ENCODE measurements at regions not wholly inside any gene's neighbourhood (a gene's known extent, or its start where the extent isn't known, plus 50 kb on each side); places are given as distances from the start of the nearest gene placed in this dataset.
A peak's percentile ranks its signal among the peaks of the same experiment; 100 is the strongest.

DNA sequence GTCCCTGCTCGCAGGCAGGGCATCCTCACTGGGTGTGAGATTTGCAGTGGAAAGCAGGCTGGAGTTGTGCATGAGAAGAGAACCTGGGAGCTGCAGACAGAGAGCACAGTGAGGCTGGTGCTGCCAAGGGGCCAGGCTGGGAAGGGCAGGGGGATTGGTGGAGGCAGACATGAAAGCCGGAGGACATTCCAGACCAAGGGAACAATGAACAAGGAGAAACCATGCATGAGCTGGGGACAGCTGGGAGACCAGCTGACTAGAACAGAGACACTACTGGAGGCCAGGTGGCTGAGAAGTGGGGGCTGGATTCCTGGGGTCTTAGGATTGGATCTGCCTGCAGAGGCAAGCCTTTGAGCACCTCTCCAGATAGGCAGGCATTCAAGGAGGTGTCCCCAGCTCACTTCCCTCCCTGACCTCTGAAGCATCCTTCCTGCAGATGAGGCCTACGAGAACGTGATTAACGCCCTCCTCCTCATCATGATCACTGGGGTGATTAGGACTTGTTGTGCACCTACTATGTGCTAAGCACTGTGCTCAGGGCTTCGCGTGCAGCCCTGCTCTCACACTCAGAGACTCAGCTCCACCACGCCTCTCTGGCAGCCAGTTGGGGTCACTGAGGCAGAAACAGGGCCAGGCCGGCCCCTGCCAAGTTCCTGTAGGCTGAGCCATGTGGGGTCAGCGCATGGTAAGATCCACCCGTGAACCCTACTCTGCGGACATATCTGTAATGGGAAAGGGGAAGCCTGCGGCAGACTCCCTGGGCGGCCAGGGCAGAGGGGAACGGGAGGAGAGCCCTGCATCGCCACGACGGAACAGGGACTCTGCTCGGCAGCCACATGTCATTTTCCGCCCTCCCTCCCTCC, 74.8 kb upstream of the SLC66A3 start:
- Mint-ChIP-seq H3K36me3 (ENCODE audit: insufficient read depth in 1 of 3, low read depth in 3 of 3) (no peaks in the 10 kb centered on the region), H3K27ac (peak overlapping the region in 2 of 3 experiments; percentile 19 to 57; a peak in 1 of 7 replicates), H3K4me1 (peaks cover 3 to 8% of the 10 kb centered on the region in 2 experiments; a peak in 3 of 4 replicates), H3K9me3 (peaks cover 0 to 3% of the 10 kb centered on the region in 2 experiments; a peak in 2 of 5 replicates), H3K27me3 (ENCODE audit: low read depth) (no peaks in the 10 kb centered on the region; the same call in 1 of the 2 replicates), H3K4me3 (no peak overlapping the region)
- Histone ChIP-seq H3K23ac (ENCODE audit: insufficient read length, low read depth, low read length) (no peak overlapping the region), H2AFZ (ENCODE audit: low read length) (no peak overlapping the region), H3K79me1 (ENCODE audit: insufficient read depth, low read depth, low read length, poor library complexity, severe bottlenecking) (no peaks in the 10 kb centered on the region), H3K79me2 (ENCODE audit: insufficient read depth, low read length) (no peaks in the 10 kb centered on the region), H2BK15ac (ENCODE audit: low read depth, low read length) (no peak overlapping the region), H3K9ac (ENCODE audit: extremely low read depth, insufficient read length, low read length) (no peak overlapping the region), H3T11ph (ENCODE audit: low read length) (no peak overlapping the region), H4K91ac (ENCODE audit: insufficient read length, low read depth, low read length) (no peak overlapping the region), H3K14ac (ENCODE audit: insufficient read depth, low read length) (no peak overlapping the region), H3K23me2 (ENCODE audit: insufficient read length, low read depth, low read length, poor library complexity, severe bottlenecking) (no peaks in the 10 kb centered on the region), H3K27me3 (ENCODE audit: insufficient read depth, low read length) (no peaks in the 10 kb centered on the region), H4K20me1 (ENCODE audit: control insufficient read depth, insufficient read depth, insufficient read length) (no peaks in the 10 kb centered on the region), H3K4me1 (ENCODE audit: insufficient read depth, low read length) (no peaks in the 10 kb centered on the region), H2BK20ac (ENCODE audit: low read depth, low read length, poor library complexity, severe bottlenecking) (no peak overlapping the region), H2BK5ac (ENCODE audit: insufficient read length, low read length) (no peak overlapping the region), H3K4ac (ENCODE audit: low read depth, low read length) (no peak overlapping the region), H3K4me2 (ENCODE audit: insufficient read depth, insufficient read length, low read length) (no peak overlapping the region), H2BK12ac (ENCODE audit: insufficient read length, low read depth, low read length) (no peak overlapping the region), H4K8ac (replicated peaks; ENCODE audit: insufficient read length, low read depth, low read length) (no peak overlapping the region), H2BK120ac (ENCODE audit: low read depth, low read length, poor library complexity, severe bottlenecking) (no peak overlapping the region), H3K56ac (ENCODE audit: insufficient read length, low read depth, low read length) (no peak overlapping the region), H2AK5ac (ENCODE audit: insufficient read length, low read length) (no peak overlapping the region), H3K18ac (ENCODE audit: insufficient read length, low read depth, low read length) (no peak overlapping the region), H3K9me3 (ENCODE audit: control insufficient read depth, low read depth, low read length) (no peaks in the 10 kb centered on the region), H3K27ac (ENCODE audit: insufficient read length, low read depth, low read length) (no peak overlapping the region), H4K5ac (ENCODE audit: insufficient read length, low read depth, low read length) (no peak overlapping the region)
- TF ChIP-seq, protein P1, sequence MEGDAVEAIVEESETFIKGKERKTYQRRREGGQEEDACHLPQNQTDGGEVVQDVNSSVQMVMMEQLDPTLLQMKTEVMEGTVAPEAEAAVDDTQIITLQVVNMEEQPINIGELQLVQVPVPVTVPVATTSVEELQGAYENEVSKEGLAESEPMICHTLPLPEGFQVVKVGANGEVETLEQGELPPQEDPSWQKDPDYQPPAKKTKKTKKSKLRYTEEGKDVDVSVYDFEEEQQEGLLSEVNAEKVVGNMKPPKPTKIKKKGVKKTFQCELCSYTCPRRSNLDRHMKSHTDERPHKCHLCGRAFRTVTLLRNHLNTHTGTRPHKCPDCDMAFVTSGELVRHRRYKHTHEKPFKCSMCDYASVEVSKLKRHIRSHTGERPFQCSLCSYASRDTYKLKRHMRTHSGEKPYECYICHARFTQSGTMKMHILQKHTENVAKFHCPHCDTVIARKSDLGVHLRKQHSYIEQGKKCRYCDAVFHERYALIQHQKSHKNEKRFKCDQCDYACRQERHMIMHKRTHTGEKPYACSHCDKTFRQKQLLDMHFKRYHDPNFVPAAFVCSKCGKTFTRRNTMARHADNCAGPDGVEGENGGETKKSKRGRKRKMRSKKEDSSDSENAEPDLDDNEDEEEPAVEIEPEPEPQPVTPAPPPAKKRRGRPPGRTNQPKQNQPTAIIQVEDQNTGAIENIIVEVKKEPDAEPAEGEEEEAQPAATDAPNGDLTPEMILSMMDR (conservative IDR thresholded peaks at IDR 0.05), result no peak
- peak; percentile 41 for DNase-seq
- no CpG with 5 or more reads among the region's 20 CpGs for WGBS (ENCODE audit: extremely low coverage, insufficient read length, low lambda C conversion rate)
